Astrocyte of the cerebellum (primary cell): ENCODE measurements at regions not wholly inside any gene's neighbourhood (a gene's known extent, or its start where the extent isn't known, plus 50 kb on each side); places are given as distances from the start of the nearest gene placed in this dataset.
"Not testable (repeated sequence)": the region's sequence is repeated elsewhere in the genome, so short reads cannot be mapped to it uniquely, and the experiment has no call there.

Experiments
- DNase-seq: peaks from one replicate; pipeline ENCODE4 v3.0.0-alpha.2; 2011; ENCODE audit warnings: low read depth
- H3K4me3 ChIP-seq: 2 replicates; pipeline ENCODE4 v1.5.1; 2011; ENCODE audit warnings: mild to moderate bottlenecking, low read depth, low read length, moderate library complexity
- in situ Hi-C: cut with HindIII; loops from 2 replicates; pipeline ENCODE4 v1.10.0; 2017; ENCODE audit warnings: low sequenced_read_pairs
- TF ChIP-seq, protein P1 (sequence below): IDR thresholded peaks from 2 replicates; pipeline ENCODE4 v1.5.1; 2012; ENCODE audit warnings: low read length, low read depth, moderate library complexity, mild to moderate bottlenecking; ENCODE audit errors: missing control alignments

DNA sequence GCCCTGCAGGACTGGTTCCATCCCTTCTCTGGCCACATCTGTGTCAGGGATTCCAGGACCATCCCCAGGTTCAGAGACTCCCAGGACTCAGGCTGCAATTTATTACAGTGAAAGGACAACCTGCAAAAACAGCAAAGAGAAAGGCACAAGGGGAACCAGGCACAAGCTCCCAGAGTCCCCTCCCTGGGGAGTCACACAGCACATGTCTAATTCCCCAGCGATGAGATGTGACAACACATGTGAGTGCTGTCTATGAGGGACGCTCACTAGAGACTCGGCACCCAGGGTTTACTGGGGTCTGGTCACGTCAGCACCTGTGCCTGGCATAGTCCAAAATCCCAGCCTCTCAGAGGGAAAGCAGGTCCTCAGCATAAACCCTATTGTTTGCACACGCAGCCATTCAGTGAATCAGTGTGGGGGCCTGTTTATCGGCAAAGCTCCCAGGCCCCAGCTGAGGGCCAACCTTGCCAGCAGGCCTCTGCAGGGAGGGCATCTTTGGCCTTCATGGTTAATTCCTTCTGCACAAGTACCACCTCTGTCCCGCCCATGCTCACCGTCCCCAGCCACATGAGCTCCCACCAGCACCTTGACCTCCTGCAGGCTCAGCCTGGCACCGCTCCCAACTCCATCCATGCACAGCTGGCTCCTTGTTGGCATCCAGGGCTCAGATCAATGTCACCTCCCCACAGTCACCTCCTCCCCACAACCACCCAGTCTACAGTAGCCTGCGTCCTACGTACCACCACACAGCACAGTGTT is 198.9 kb upstream of the SFSWAP start:
- DNase-seq = no peak
- in situ Hi-C loops = no loop called here
- TF ChIP-seq, protein P1, sequence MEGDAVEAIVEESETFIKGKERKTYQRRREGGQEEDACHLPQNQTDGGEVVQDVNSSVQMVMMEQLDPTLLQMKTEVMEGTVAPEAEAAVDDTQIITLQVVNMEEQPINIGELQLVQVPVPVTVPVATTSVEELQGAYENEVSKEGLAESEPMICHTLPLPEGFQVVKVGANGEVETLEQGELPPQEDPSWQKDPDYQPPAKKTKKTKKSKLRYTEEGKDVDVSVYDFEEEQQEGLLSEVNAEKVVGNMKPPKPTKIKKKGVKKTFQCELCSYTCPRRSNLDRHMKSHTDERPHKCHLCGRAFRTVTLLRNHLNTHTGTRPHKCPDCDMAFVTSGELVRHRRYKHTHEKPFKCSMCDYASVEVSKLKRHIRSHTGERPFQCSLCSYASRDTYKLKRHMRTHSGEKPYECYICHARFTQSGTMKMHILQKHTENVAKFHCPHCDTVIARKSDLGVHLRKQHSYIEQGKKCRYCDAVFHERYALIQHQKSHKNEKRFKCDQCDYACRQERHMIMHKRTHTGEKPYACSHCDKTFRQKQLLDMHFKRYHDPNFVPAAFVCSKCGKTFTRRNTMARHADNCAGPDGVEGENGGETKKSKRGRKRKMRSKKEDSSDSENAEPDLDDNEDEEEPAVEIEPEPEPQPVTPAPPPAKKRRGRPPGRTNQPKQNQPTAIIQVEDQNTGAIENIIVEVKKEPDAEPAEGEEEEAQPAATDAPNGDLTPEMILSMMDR = no peak
- H3K4me3 ChIP-seq = no peak overlapping the region

DNA sequence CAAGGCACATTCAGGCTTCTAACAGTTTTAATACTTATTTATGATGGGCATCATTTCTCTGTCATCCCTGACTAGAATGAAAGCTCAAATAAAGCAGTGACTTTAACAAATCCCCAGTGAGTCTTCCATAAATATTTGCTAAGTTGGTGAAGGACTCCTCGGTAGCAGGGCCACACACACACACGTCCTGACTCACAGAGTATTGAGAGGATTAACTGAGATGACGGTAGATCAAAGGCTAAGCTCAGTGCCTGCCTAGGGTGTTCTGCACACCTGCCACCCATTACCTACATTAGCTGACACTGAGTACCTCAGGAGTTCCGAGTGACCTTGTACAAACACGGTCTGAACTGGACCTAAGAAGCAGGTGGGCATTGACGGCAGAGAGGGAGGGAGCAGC is 197.3 kb upstream of the SFSWAP start:
- TF ChIP-seq, protein P1 = no peak
- H3K4me3 ChIP-seq = no peak overlapping the region
- in situ Hi-C loops = no loop called here
- no peak for DNase-seq

DNA sequence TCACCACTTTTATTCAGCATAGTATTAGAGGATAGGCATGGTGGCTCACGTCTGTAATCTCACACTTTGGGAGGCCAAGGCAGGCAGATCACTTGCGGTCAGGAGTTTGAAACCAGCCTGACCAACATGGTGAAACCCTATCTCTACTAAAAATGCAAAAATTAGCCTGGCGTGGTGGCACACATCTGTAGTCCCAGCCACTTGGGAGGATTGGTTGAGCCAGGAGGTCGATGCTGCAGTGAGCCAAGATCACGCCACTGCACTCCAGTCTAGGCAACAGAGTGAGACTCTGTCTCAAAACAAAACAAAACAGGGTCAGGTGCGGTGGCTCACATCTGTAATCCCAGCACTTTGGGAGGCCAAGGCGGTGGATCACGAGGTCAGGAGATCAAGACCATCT is 190.3 kb upstream of the SFSWAP start:
- H3K4me3 ChIP-seq, in situ Hi-C loops, DNase-seq: not testable (repeated sequence)

DNA sequence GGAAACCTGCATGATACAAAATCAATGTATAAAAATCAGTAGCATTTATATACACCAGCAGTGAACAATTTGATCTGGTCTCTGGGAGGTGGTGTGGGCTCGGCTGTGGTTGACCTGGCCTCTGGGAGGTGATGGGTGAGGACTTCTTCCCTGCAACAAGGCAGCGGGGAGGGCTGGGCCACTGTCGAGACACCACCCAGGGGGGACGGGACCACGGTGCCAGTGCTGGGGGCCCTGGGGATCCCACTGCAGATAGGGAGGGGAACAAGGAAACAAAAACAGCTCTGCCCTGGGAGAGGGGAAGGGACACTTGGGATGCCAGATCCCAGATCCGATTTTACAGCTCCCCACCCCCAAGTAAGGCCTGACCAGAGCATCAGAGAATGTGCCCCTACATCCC is 189.6 kb upstream of the SFSWAP start:
- in situ Hi-C loops = no loop called here
- H3K4me3 ChIP-seq = no peak overlapping the region
- no peak for DNase-seq
- TF ChIP-seq, protein P1 = no peak

DNA sequence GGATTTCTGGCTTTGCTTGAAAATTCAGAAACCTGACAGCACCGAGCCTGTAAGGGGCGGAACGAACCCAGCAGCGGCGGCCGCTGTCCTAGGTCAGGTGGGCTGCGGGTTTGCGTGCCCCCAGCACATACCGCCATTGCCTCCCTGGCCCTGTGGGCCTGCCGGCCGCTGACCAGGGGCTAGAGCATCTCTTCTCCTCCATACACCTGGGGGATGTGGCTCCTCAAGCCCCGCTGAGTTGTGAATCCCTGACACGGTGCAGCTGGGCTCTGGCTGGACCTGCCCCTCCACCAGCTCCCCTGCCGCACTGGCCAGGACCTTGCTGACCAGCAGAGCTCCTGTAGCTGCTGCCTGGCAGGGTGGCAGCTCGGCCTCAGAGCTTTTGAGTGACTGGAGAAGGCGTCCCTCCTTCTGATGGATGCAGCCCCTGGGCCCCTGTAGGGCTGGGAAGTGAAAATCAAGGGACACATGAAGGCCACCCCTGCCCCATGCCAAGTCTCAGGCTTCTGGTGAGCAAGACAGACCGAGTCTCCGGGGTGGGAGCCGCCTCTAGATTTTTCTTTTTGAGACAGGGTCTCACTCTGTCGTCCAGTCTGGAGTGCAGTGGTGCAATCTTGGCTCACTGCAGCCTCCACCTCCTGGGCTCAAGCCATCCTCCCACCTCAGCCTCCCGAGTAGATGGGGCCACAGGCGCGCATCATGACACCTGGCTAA is 184.9 kb upstream of the SFSWAP start:
- in situ Hi-C loops = no loop called here
- H3K4me3 ChIP-seq = no peak overlapping the region
- TF ChIP-seq, protein P1 = no peak
- DNase-seq = no peak

DNA sequence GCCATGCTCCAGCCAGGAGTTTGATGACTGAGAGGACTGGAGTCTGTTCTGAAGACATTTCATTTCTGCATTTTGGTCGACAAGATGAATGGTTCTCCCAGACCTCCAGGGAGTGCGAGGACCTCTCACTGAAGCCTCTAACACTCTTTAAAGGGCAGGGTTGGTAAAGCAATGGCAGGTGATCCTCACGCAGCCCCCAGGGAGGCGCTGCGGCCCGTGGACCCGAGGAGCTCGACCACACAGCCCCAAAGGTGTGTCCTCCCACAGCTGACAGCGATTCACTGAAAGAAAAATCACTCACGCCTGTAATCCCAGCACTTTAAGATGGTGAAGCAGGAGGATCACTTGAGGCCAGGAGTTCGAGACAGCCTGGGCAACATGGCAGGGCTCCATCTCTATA is 183.8 kb upstream of the SFSWAP start:
- no peak overlapping the region for H3K4me3 ChIP-seq
- no peak for DNase-seq
- in situ Hi-C loops = no loop called here
- TF ChIP-seq, protein P1 = no peak

DNA sequence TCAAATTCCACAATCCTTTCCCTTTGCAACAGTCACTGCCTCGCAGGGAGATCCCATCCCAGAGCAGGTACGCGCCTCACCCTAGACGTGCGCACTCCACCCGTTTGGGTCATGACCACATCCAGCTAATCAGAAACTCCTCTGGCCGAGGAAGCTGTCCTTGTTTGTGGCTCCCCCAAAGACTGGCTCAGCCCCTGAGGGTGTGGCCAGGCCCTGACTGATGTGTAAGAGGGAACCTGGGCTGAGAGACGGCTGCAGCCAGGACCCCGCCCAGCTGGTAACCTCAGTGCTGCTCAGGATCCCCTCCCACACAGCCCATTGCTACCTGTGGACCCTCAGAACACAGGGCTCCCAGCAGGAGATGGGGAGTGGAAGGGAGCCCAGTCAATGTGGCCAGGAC is 183.2 kb upstream of the SFSWAP start:
- DNase-seq = no peak
- TF ChIP-seq, protein P1 = no peak
- in situ Hi-C loops = no loop called here
- no peak overlapping the region for H3K4me3 ChIP-seq
